Prostate gland (tissue), 2 donors: ENCODE measurements at regions not wholly inside any gene's neighbourhood (a gene's known extent, or its start where the extent isn't known, plus 50 kb on each side); places are given as distances from the start of the nearest gene placed in this dataset.

Experiments
- POLR2AphosphoS5 ChIP-seq: sonication (generic); formaldehyde crosslinking; IDR thresholded peaks from one replicate; pipeline ENCODE4 v1.6.1; 2017; ENCODE audit warnings: antibody characterized with exemption
- TF ChIP-seq, protein P1 (sequence below), 4 experiments: fragments of 200-600 bp in 2 of 4; fragments of 450-650 bp in 2 of 4; sonication (generic) in 2 of 4; IDR thresholded peaks; 1 replicate in 3 of 4; 2 replicates in 1 of 4; pipeline ENCODE4 v1.5.1; 2016 to 2019; ENCODE audit warnings: antibody characterized with exemption in 4 of 4, mild to moderate bottlenecking in 2 of 4, moderate library complexity in 2 of 4

DNA sequence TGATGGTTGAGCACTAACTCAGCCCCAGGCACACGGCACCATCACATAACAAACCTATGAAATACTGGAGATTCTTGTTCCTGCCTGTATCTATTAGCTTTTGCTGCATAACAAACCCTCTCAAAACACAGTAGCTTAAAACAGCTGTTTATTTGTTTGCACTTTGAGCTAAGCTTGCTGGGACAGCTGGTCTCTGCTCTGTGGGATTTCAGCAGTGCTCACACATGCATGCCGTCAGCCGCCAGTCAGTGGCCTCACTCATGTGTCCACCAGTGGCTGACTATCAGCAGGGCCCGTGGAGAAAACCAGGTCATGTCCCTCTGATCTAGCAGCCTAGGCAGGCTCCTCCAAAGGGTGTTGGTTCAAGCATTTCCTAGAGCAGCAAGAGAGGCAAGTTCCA is 52.8 kb upstream of the RAB12 start:
- TF ChIP-seq, protein P1, sequence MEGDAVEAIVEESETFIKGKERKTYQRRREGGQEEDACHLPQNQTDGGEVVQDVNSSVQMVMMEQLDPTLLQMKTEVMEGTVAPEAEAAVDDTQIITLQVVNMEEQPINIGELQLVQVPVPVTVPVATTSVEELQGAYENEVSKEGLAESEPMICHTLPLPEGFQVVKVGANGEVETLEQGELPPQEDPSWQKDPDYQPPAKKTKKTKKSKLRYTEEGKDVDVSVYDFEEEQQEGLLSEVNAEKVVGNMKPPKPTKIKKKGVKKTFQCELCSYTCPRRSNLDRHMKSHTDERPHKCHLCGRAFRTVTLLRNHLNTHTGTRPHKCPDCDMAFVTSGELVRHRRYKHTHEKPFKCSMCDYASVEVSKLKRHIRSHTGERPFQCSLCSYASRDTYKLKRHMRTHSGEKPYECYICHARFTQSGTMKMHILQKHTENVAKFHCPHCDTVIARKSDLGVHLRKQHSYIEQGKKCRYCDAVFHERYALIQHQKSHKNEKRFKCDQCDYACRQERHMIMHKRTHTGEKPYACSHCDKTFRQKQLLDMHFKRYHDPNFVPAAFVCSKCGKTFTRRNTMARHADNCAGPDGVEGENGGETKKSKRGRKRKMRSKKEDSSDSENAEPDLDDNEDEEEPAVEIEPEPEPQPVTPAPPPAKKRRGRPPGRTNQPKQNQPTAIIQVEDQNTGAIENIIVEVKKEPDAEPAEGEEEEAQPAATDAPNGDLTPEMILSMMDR (IDR thresholded peaks at IDR 0.05) = no peak
- no peak for TF ChIP-seq POLR2AphosphoS5
